KMS-11 (cell line): ENCODE measurements at regions not wholly inside any gene's neighbourhood (a gene's known extent, or its start where the extent isn't known, plus 50 kb on each side); places are given as distances from the start of the nearest gene placed in this dataset.

Experiments
- H2AFZ ChIP-seq: fragments of 200-600 bp; sonication (generic); 2 replicates; pipeline ENCODE4 v1.6.1; 2016; ENCODE audit warnings: antibody characterized with exemption, mixed run types, low read depth
- H3K27ac ChIP-seq: fragments of 200-600 bp; sonication (generic); 2 replicates; pipeline ENCODE4 v1.6.1; 2016; ENCODE audit warnings: mild to moderate bottlenecking, mixed run types
- H3K27me3 ChIP-seq: fragments of 200-600 bp; sonication (generic); 2 replicates; pipeline ENCODE4 v1.6.1; 2017; ENCODE audit warnings: mild to moderate bottlenecking, low read depth, mixed run types, moderate library complexity; ENCODE audit not compliant: insufficient read depth
- H3K36me3 ChIP-seq: fragments of 200-600 bp; sonication (generic); 2 replicates; pipeline ENCODE4 v1.6.1; 2017; ENCODE audit warnings: mild to moderate bottlenecking, mixed run types; ENCODE audit not compliant: insufficient read depth
- H3K4me1 ChIP-seq: fragments of 200-600 bp; sonication (generic); 2 replicates; pipeline ENCODE4 v1.6.1; 2016; ENCODE audit warnings: mild to moderate bottlenecking, low read depth, mixed run types; ENCODE audit not compliant: poor library complexity, severe bottlenecking
- H3K4me2 ChIP-seq: fragments of 200-600 bp; sonication (generic); 2 replicates; pipeline ENCODE4 v1.7.0; 2016; ENCODE audit warnings: mild to moderate bottlenecking, mixed run types
- H3K4me3 ChIP-seq: fragments of 200-600 bp; sonication (generic); IDR thresholded peaks from 2 replicates; pipeline ENCODE4 v1.6.1; 2017; ENCODE audit warnings: low read depth, low read length, mixed read lengths; ENCODE audit not compliant: insufficient read depth
- H3K79me2 ChIP-seq: fragments of 200-600 bp; sonication (generic); 2 replicates; pipeline ENCODE4 v1.6.1; 2016; ENCODE audit warnings: low read depth, mixed run types; ENCODE audit not compliant: insufficient read depth
- H3K9ac ChIP-seq: fragments of 200-600 bp; sonication (generic); 2 replicates; pipeline ENCODE4 v1.6.1; 2016; ENCODE audit warnings: mild to moderate bottlenecking, mixed run types
- H4K20me1 ChIP-seq: fragments of 200-600 bp; sonication (generic); 2 replicates; pipeline ENCODE4 v1.6.1; 2016; ENCODE audit warnings: mild to moderate bottlenecking, mixed run types; ENCODE audit not compliant: insufficient read depth
- TF ChIP-seq, protein P1 (sequence below): fragments of 200-600 bp; sonication (generic); conservative IDR thresholded peaks from 2 replicates; pipeline ENCODE4 v1.6.1; 2017; ENCODE audit warnings: low read depth, mild to moderate bottlenecking, antibody characterized with exemption, low read length, moderate library complexity, mixed read lengths

DNA sequence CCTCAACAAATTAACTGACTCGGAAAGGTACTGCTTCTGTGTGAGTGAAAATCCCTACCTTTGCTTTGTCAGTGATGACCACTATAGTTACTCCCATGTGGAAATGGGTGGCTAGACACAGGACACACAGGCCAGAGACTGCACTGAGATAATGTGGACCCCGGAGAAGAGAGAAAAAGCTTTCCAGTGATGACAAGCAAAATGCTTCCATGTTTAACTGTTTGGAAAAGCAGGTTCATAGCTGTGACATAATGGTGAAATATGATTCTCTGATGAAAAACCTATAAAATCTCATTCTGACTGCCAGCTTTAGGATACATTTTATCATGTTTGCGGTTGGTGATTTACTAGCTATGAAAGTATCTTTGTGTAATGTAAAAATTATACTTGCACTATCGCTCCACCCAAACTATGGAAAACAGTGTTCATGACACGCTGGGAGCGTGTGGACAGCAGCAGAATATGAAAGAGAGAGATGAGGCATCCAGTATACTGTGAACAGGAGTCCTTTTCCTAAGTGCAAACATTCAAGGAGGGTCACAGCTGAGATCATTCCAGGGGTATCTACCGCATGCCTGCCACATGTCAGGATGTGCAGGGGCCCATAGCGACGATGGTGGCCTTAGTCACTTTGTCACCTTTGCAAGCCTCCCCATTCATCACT is 782.7 kb upstream of the SOX11 start:
- TF ChIP-seq, protein P1, sequence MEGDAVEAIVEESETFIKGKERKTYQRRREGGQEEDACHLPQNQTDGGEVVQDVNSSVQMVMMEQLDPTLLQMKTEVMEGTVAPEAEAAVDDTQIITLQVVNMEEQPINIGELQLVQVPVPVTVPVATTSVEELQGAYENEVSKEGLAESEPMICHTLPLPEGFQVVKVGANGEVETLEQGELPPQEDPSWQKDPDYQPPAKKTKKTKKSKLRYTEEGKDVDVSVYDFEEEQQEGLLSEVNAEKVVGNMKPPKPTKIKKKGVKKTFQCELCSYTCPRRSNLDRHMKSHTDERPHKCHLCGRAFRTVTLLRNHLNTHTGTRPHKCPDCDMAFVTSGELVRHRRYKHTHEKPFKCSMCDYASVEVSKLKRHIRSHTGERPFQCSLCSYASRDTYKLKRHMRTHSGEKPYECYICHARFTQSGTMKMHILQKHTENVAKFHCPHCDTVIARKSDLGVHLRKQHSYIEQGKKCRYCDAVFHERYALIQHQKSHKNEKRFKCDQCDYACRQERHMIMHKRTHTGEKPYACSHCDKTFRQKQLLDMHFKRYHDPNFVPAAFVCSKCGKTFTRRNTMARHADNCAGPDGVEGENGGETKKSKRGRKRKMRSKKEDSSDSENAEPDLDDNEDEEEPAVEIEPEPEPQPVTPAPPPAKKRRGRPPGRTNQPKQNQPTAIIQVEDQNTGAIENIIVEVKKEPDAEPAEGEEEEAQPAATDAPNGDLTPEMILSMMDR: no peak
- Histone ChIP-seq H2AFZ (no peak overlapping the region), H3K9ac (no peak overlapping the region), H3K4me3 (no peak overlapping the region), H3K4me2 (no peak overlapping the region), H3K79me2 (no peaks in the 10 kb centered on the region), H3K27ac (no peak overlapping the region), H4K20me1 (no peaks in the 10 kb centered on the region), H3K4me1 (no peaks in the 10 kb centered on the region), H3K27me3 (no peaks in the 10 kb centered on the region), H3K36me3 (no peaks in the 10 kb centered on the region)

DNA sequence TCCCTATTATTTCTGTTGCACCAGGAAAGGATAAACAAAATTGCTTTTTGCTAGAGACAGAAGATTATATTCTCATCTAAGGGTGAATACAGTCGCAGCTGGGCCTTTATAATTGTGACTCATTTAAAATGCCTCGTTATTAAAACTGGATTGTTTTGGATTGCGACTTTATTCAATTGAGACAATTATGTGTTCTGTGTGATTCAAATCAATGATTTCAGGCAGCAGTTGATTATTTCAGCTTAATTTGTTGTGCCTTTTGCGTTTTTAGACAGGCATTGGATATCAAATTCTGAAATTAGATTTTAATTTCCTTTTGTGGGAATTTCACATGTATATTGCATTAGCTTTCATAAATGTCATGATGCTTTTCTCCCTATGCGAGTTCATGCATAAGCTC is 778.1 kb upstream of the SOX11 start:
- no peaks in the 10 kb centered on the region for H3K79me2 ChIP-seq

DNA sequence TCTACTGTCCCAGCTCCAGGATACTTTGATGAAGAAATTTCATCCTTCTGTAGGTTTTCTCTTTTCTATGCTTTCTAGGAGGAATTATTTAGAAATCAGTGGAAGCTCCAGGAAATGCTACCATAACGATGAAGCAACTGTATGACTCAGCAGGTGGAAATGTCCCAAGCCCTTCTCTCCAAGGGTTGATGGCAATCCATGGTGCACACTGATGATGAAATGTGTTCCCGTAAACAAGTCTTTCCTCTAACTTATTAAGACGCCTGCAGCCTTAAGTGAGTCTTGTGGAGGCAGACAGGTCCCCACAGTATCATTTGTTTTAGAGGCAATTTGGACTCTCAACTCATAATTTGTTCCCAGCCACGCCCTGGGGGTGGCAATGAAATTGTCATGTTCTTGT is 777.6 kb upstream of the SOX11 start:
- H2AFZ ChIP-seq: no peak overlapping the region
- H3K79me2 ChIP-seq: no peaks in the 10 kb centered on the region
- no peak overlapping the region for H3K4me3 ChIP-seq
- no peaks in the 10 kb centered on the region for H3K36me3 ChIP-seq
- no peaks in the 10 kb centered on the region for H4K20me1 ChIP-seq
- no peaks in the 10 kb centered on the region for H3K4me1 ChIP-seq
- no peaks in the 10 kb centered on the region for H3K27me3 ChIP-seq
- H3K9ac ChIP-seq: no peak overlapping the region
- no peak overlapping the region for H3K4me2 ChIP-seq
- TF ChIP-seq, protein P1: no peak
- H3K27ac ChIP-seq: no peak overlapping the region

More for the DNA sequence above, 778.1 kb upstream of the SOX11 start:
- H3K27me3 ChIP-seq: no peaks in the 10 kb centered on the region
- H3K4me1 ChIP-seq: no peaks in the 10 kb centered on the region
- no peak overlapping the region for H3K4me2 ChIP-seq
- H3K27ac ChIP-seq: no peak overlapping the region
- no peak overlapping the region for H2AFZ ChIP-seq
- no peak overlapping the region for H3K9ac ChIP-seq
- no peak overlapping the region for H3K4me3 ChIP-seq
- H3K36me3 ChIP-seq: no peaks in the 10 kb centered on the region
- TF ChIP-seq, protein P1: no peak
- no peaks in the 10 kb centered on the region for H4K20me1 ChIP-seq

- no peak overlapping the region for H3K27ac ChIP-seq
Observed at GRCh38 chr2:4915357-4915756, 776.8 kb upstream of the SOX11 start.

More at GRCh38 chr2:4915357-4915756, 776.8 kb upstream of the SOX11 start:
- H3K4me2 ChIP-seq: no peak overlapping the region
- no peaks in the 10 kb centered on the region for H3K4me1 ChIP-seq
- H3K4me3 ChIP-seq: no peak overlapping the region
- no peak overlapping the region for H2AFZ ChIP-seq
- no peak overlapping the region for H3K9ac ChIP-seq
- H4K20me1 ChIP-seq: no peaks in the 10 kb centered on the region
- H3K36me3 ChIP-seq: no peaks in the 10 kb centered on the region
- TF ChIP-seq, protein P1: no peak
- H3K27me3 ChIP-seq: no peaks in the 10 kb centered on the region
- no peaks in the 10 kb centered on the region for H3K79me2 ChIP-seq
